ENCODE measurements at regions not wholly inside any gene's neighbourhood (a gene's known extent, or its start where the extent isn't known, plus 50 kb on each side); places are given as distances from the start of the nearest gene placed in this dataset.

DNA sequence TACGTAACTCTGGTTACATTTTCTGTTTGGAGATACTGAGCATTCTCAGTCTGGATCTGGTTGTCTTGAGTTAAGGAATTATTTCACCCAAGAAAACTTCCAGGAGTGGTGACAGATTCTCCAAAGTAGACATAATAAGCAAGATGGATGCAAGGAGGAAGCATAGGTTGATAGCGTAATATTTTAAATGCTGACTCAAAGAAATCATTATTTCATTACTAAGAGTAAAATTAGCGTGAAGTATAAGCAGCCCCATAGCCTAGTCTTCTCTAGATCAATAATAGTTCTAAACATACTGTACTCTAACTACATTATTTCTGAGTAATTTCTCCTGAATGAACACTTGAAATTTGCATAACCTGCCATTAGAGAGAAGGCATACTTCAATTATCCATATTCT, 57.5 kb upstream of the MS4A8 start:
- TF ChIP-seq, protein P1, sequence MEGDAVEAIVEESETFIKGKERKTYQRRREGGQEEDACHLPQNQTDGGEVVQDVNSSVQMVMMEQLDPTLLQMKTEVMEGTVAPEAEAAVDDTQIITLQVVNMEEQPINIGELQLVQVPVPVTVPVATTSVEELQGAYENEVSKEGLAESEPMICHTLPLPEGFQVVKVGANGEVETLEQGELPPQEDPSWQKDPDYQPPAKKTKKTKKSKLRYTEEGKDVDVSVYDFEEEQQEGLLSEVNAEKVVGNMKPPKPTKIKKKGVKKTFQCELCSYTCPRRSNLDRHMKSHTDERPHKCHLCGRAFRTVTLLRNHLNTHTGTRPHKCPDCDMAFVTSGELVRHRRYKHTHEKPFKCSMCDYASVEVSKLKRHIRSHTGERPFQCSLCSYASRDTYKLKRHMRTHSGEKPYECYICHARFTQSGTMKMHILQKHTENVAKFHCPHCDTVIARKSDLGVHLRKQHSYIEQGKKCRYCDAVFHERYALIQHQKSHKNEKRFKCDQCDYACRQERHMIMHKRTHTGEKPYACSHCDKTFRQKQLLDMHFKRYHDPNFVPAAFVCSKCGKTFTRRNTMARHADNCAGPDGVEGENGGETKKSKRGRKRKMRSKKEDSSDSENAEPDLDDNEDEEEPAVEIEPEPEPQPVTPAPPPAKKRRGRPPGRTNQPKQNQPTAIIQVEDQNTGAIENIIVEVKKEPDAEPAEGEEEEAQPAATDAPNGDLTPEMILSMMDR (conservative IDR thresholded peaks at IDR 0.05), result no peak
- TF ChIP-seq EZH2 (IDR thresholded peaks at IDR 0.05; ENCODE audit: low read depth), result no peak
